ENCODE measurements at regions not wholly inside any gene's neighbourhood (a gene's known extent, or its start where the extent isn't known, plus 50 kb on each side); places are given as distances from the start of the nearest gene placed in this dataset.
"Not testable (repeated sequence)": the region's sequence is repeated elsewhere in the genome, so short reads cannot be mapped to it uniquely, and the experiment has no call there.

DNA sequence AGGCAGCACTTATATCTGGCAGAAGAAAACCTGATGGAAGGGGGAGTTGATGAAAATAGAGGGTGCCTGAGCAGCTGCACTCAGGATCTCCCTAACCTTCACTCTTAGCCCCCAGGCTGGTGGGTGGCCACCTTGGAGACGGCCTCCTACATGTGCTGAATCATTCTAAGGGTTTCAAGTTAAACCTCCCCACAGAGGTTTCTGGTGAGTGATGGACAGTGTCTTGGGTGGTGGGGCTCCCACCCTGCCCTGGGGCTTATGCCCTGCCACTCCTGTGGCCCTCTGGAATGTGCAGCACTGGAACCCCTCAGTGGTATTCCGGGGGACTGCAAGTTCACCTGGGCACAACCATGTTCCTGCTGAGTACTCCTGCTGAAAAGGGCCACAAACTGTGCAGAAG, 357.2 kb downstream of the CD83 start:
- no peak overlapping the region for H3K4me3 ChIP-seq (ENCODE audit: control insufficient read depth, low read depth, low read length)
- TF ChIP-seq, protein P1, sequence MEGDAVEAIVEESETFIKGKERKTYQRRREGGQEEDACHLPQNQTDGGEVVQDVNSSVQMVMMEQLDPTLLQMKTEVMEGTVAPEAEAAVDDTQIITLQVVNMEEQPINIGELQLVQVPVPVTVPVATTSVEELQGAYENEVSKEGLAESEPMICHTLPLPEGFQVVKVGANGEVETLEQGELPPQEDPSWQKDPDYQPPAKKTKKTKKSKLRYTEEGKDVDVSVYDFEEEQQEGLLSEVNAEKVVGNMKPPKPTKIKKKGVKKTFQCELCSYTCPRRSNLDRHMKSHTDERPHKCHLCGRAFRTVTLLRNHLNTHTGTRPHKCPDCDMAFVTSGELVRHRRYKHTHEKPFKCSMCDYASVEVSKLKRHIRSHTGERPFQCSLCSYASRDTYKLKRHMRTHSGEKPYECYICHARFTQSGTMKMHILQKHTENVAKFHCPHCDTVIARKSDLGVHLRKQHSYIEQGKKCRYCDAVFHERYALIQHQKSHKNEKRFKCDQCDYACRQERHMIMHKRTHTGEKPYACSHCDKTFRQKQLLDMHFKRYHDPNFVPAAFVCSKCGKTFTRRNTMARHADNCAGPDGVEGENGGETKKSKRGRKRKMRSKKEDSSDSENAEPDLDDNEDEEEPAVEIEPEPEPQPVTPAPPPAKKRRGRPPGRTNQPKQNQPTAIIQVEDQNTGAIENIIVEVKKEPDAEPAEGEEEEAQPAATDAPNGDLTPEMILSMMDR (conservative IDR thresholded peaks at IDR 0.05; ENCODE audit: control insufficient read depth, insufficient read depth, low read depth, low read length), result no peak
- DNase-seq (ENCODE audit: low read depth), result no peak

DNA sequence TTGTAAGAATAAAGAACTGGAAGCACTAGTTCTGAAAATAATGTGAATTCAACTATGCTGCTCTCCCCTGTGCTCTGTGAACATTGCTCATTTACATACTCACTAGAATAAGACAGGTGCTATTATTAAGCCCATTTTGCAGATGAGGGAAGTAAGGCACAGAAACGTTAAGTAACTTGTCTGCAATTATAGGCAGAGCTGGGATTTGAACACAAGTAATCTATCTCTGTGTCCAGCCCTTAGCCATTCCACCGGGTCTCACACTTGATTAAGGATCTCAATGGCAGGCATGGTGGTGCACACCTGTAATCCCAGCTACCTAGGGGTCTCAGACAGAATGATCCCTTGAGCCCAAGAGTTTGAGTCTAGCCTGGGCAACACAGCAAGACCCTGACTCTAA, 357.7 kb downstream of the CD83 start:
- TF ChIP-seq, protein P1 (conservative IDR thresholded peaks at IDR 0.05; ENCODE audit: control insufficient read depth, insufficient read depth, low read depth, low read length), result no peak
- no peak overlapping the region for H3K4me3 ChIP-seq (ENCODE audit: control insufficient read depth, low read depth, low read length)
- DNase-seq (ENCODE audit: low read depth), result no peak

DNA sequence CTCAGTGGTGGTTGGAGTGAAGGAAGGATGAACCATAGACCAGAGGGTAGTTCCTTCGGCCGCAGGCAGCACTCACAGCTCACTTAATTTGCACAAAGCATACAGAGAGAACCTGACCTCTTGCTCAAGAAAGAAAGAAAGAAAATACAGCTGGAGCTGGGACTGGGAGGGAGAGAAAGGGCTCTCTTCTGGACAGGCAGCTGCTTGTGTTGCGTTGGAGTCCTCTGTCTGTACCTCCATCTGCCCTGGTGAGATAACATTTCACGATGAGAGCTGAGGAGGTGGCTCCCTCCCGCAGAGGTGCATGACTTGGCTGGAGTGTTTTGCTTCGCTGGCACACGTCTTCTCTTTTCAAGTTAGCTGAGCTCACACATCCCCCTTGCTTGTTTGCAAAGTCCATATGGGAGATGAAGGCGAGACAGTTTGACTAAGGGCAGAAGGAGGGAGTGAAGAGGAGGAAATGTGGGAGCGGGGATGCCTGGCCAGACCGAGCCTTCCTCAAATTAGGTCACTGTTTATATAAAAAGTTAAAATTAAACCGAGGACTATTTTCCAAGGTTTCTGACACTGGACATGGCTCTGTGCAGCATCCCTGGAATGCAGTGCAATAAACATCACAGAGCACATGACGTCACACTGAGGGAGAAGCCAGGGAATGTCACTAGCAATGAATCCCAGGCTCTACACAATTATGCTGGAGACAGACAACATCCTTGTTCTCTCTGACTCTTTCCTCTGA, 359.4 kb downstream of the CD83 start:
- no peak overlapping the region for H3K4me3 ChIP-seq (ENCODE audit: control insufficient read depth, low read depth, low read length)
- TF ChIP-seq, protein P1 (conservative IDR thresholded peaks at IDR 0.05; ENCODE audit: control insufficient read depth, insufficient read depth, low read depth, low read length), result no peak
- peak; percentile 94 for DNase-seq (ENCODE audit: low read depth)

DNA sequence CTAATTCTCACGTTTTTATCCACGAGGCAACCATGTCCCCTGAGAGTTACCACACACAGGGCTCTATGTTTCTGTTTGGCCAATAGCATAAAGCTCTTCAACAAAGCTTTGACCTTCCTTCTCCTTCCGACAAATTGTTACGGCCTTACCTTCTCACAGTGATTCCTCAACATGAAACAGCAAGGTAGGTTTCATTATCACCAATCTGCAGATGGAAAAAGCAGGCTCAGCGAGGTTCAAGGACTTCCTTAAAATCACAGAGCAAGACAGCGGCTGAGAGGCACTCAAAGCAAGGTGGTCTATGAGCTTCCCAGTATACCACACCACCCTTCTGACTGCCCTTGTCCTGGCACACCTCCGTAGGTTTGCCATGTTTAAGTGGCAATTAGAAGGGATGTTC, 360.0 kb downstream of the CD83 start:
- no peak overlapping the region for H3K4me3 ChIP-seq (ENCODE audit: control insufficient read depth, low read depth, low read length)
- no peak for DNase-seq (ENCODE audit: low read depth)
- TF ChIP-seq, protein P1 (conservative IDR thresholded peaks at IDR 0.05; ENCODE audit: control insufficient read depth, insufficient read depth, low read depth, low read length), result no peak

DNA sequence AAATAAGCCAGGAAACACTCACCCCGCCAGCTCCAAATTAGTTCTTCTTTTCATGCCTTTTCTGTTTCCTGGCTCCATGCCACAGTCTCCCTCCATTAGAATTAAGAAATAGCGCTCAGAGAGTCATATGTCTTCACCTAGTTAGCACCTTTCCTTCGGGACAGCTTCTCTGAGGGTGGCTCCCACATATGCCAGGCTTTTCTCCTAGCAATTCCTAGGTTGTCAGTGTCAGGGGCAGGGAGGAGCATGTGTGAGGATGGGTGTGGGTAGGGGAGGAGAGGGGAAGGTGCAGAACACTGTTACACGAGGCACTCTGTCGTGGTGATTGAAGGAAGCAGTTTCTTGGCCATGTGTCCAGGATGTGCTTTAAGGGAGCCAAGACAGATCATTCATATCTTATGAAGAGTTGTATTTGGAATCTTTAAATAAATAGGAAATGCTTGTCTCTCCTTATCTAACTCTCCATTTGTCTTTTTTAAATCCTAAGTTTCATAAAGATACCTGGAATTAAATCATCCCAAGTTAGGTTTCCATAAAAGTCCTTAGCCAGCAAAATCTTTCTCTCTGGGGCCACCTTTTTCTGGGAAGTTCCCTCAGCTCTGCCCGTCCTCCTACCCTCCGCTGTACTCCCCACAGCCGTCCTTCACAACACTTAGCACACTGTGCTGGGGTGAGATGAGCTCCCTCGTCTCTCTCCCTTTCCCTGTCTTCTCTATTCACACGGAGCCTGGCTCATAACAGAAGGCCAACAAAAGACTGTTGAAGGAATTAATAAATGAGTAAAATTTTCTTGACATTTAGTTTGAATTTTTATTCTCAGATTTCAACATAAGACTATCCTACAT, 361.0 kb downstream of the CD83 start:
- no peak overlapping the region for H3K4me3 ChIP-seq (ENCODE audit: control insufficient read depth, low read depth, low read length)
- DNase-seq (ENCODE audit: low read depth), result no peak
- TF ChIP-seq, protein P1 (conservative IDR thresholded peaks at IDR 0.05; ENCODE audit: control insufficient read depth, insufficient read depth, low read depth, low read length), result no peak

DNA sequence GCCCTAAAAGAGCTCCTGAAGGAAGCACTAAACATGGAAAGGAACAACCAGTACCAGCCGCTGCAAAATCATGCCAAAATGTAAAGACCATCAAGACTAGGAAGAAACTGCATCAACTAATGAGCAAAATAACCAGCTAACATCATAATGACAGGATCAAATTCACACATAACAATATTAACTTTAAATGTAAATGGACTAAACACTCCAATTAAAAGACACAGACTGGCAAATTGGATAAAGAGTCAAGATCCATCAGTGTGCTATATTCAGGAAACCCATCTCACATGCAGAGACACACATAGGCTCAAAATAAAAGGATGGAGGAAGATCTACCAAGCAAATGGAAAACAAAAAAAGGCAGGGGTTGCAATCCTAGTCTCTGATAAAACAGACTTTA, 364.4 kb downstream of the CD83 start:
- not testable (repeated sequence) for DNase-seq (ENCODE audit: low read depth); H3K4me3 ChIP-seq (ENCODE audit: control insufficient read depth, low read depth, low read length)

DNA sequence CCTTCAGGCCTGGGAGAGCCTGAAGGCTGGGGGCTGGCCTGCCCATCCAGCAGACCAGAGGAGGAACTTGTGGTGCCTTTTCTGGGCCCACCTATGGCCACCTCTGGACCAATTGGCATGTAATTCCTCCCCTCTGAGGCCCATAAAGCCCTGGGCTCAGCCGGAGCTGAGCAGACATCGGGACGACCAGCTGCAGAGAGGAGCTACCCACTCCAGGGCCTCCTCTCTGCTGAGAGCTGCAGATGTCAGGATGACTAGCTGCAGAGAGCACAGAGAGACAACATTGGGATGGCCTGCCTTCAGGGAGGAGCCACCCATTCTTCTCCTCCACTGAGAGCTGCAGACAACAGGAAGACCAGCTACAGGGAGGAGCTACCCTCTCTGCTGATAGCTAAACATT, 370.1 kb downstream of the CD83 start:
- no peak overlapping the region for H3K4me3 ChIP-seq (ENCODE audit: control insufficient read depth, low read depth, low read length)
- TF ChIP-seq, protein P1 (conservative IDR thresholded peaks at IDR 0.05; ENCODE audit: control insufficient read depth, insufficient read depth, low read depth, low read length), result no peak
- DNase-seq (ENCODE audit: low read depth), result no peak

Data from fibroblast of mammary gland (primary cell).